ENCODE measurements at regions not wholly inside any gene's neighbourhood (a gene's known extent, or its start where the extent isn't known, plus 50 kb on each side); places are given as distances from the start of the nearest gene placed in this dataset.

DNA sequence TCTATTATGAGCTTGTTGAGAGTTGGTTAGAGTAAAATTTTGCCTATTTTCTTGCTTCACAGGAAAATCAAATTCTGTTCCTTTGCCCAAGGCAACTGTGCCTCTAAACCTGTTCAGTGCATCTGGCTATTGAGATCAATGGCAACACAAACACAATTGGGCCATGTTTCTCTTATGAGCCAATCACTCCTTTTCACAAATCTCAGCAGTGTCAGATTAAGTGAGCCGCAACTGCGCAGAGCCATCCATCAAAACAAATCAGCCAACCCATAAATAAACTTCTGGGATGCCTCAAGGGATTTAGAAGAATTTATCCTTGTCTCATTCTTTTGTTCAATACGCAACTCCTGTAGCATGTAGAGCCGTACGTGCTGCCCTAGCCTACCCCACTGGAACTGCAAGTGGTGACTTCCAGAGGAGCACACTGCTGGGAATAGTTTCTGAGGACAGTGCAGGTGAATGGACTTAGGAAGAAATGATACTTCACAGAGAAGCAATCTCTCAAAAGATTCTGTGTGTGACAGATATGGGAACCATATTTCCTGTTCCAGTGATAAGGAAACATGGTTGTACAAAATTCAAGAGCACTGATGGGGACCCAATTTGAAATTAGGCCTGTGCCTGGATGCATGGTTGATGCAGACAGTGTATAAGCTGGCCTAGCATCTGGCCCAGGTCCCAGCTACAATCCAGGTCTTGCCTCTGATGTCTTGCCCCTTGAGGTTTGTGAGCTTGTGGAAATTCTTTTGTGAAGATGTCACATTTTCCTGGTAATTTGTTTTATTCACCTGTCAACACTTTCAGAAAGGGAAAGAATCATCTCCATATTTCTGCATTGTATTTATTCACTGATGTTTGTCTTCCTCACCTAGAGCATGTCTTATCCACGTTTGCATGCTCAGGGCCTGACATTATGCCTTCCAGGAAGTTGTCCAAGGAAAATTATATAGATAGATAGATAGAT is 166.2 kb downstream of the URB2 start:
- no peaks in the 10 kb centered on the region for H3K9me3 ChIP-seq (ENCODE audit: control insufficient read depth, insufficient read depth, low read length)
- WGBS (ENCODE audit: insufficient coverage, insufficient read length), result no CpG with 5 or more reads among the region's 6 CpGs
- no peaks in the 10 kb centered on the region for H3K36me3 ChIP-seq (ENCODE audit: control insufficient read depth, insufficient read depth, low read length)
- no peak for DNase-seq (ENCODE audit: low read depth, low spot score)
- H3K27me3 ChIP-seq (ENCODE audit: control insufficient read depth, insufficient read depth, low read length), result no peaks in the 10 kb centered on the region
- no peak overlapping the region for H3K4me3 ChIP-seq (ENCODE audit: low read length)
- H3K27ac ChIP-seq (ENCODE audit: low read length), result no peak overlapping the region
- no peaks in the 10 kb centered on the region for H3K4me1 ChIP-seq (ENCODE audit: control insufficient read depth, insufficient read depth, low read length)

DNA sequence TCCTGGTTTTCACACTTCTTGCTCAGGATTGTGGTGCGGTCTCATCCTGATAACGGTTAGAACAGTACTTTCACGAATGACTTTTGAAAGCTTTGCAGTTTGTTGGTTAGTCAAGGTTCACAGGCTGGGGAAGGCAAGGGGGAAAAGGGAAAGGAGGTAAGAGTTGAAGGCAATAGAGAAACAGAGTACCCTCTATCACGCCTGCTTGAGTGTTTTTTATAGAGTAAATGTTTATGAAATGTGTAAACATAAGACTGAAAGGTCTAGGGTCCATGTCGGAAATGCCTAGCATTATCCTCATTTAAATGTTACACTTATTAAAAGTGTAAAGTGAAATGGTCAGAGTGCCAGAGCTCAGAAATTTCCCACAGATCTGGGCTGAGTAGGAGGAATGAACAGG is 167.4 kb downstream of the URB2 start:
- DNase-seq (ENCODE audit: low read depth, low spot score), result no peak
- Histone ChIP-seq H3K27me3 (ENCODE audit: control insufficient read depth, insufficient read depth, low read length) (no peaks in the 10 kb centered on the region), H3K36me3 (ENCODE audit: control insufficient read depth, insufficient read depth, low read length) (no peaks in the 10 kb centered on the region), H3K9me3 (ENCODE audit: control insufficient read depth, insufficient read depth, low read length) (no peaks in the 10 kb centered on the region), H3K4me3 (ENCODE audit: low read length) (no peak overlapping the region), H3K4me1 (ENCODE audit: control insufficient read depth, insufficient read depth, low read length) (no peaks in the 10 kb centered on the region), H3K27ac (ENCODE audit: low read length) (no peak overlapping the region)
- WGBS (ENCODE audit: insufficient coverage, insufficient read length), result no CpG with 5 or more reads among the region's 5 CpGs

DNA sequence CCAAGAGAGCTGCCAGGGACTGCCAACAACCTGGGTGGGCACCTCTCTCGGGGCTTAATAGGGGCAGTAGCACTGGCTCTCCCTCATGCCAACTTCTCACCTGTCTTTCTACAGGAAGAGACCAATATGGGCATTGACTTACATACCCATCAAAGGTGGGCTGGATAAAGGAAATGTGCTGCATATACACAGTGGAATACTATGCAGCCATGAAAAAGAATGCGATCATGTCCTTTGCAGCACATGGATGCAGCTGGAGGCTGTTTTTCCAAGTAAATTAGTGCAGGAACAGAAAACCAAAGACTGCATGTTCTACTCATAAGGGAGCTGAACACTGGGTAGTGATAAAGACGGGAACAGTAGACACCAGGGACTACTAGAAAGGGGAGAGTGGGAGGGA is 172.5 kb downstream of the URB2 start:
- Histone ChIP-seq H3K27ac (ENCODE audit: low read length) (no peak overlapping the region), H3K4me3 (ENCODE audit: low read length) (no peak overlapping the region), H3K27me3 (ENCODE audit: control insufficient read depth, insufficient read depth, low read length) (no peaks in the 10 kb centered on the region), H3K4me1 (ENCODE audit: control insufficient read depth, insufficient read depth, low read length) (no peaks in the 10 kb centered on the region), H3K9me3 (ENCODE audit: control insufficient read depth, insufficient read depth, low read length) (no peaks in the 10 kb centered on the region), H3K36me3 (ENCODE audit: control insufficient read depth, insufficient read depth, low read length) (no peaks in the 10 kb centered on the region)
- no peak for DNase-seq (ENCODE audit: low read depth, low spot score)
- no CpG with 5 or more reads among the region's 3 CpGs for WGBS (ENCODE audit: insufficient coverage, insufficient read length)

DNA sequence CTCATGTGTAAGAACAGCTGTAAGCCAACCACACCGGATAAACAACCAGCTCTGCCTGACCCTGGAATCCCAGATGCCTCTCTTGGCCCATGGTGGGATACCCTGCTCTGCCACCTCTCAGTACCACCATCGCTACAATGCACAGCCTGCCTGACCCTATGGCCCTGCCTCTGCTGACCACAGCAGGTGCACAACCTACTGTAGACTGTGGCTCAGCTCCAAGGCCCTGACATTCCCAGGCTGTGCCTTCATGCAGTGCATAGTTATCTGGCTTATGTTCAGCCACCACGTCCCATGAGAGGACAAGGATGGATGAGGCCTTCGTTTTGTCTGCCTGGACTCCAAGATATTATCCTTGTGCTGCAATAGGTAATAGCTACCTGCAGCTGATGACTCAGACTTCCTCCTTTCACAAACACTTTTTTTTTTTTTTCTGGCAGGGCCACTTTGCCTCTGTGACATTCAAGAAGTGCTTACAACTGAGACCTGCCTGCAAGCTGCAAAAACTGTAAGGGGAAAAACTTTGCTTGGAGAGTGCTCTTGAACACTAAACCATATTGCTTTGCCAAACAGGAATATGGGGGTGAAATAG is 177.7 kb downstream of the URB2 start:
- Histone ChIP-seq H3K36me3 (ENCODE audit: control insufficient read depth, insufficient read depth, low read length) (no peaks in the 10 kb centered on the region), H3K9me3 (ENCODE audit: control insufficient read depth, insufficient read depth, low read length) (no peaks in the 10 kb centered on the region), H3K4me1 (ENCODE audit: control insufficient read depth, insufficient read depth, low read length) (no peaks in the 10 kb centered on the region), H3K27ac (ENCODE audit: low read length) (no peak overlapping the region), H3K27me3 (ENCODE audit: control insufficient read depth, insufficient read depth, low read length) (no peaks in the 10 kb centered on the region), H3K4me3 (ENCODE audit: low read length) (no peak overlapping the region)
- DNase-seq (ENCODE audit: low read depth, low spot score), result no peak
- no CpG with 5 or more reads among the region's 4 CpGs for WGBS (ENCODE audit: insufficient coverage, insufficient read length)

DNA sequence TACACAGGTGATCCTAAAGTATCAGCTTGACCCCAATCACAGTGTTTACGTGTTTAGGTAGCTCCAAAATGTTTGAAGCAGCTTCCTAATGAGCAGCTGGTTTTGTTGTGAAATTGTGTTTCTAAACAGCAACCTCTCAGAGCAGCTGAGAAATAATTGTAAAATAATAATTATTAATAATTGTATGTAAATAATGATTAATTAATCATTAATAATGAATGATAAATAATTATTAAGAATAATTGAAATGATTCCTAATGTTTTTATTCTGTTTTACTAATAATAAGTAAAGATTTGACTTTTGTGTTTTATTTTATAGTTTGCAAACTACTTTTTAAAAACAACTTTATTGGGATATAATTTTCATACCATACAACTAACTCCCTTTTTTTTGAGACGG is 182.2 kb downstream of the URB2 start:
- no CpG with 5 or more reads among the region's 2 CpGs for WGBS (ENCODE audit: insufficient coverage, insufficient read length)

DNA sequence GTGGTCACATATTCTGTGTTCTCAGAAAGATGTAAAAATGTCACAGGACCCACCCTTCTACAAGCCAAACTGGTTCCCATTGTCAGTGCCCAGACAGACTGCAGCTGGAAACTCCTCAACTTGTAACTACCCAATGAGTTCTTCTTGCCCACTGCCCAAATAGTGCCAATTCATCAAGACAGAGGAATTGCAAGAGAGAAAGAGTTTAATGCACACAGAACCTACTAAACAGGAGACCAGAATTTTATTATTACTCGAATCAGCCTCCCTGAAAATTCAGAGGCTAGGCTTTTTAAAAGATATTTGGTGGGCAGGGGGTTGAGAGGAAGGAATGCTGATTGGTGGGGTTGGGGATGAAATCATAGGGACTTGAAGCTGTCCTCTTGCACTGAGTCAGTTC is 184.1 kb downstream of the URB2 start:
- no peak overlapping the region for H3K4me3 ChIP-seq (ENCODE audit: low read length)
- no peak overlapping the region for H3K27ac ChIP-seq (ENCODE audit: low read length)
- no peaks in the 10 kb centered on the region for H3K36me3 ChIP-seq (ENCODE audit: control insufficient read depth, insufficient read depth, low read length)
- H3K27me3 ChIP-seq (ENCODE audit: control insufficient read depth, insufficient read depth, low read length), result no peaks in the 10 kb centered on the region
- DNase-seq (ENCODE audit: low read depth, low spot score), result no peak
- no peaks in the 10 kb centered on the region for H3K9me3 ChIP-seq (ENCODE audit: control insufficient read depth, insufficient read depth, low read length)
- no peaks in the 10 kb centered on the region for H3K4me1 ChIP-seq (ENCODE audit: control insufficient read depth, insufficient read depth, low read length)
- WGBS (ENCODE audit: insufficient coverage, insufficient read length), result no CpG with 5 or more reads among the region's 1 CpG

More for the DNA sequence above, 182.2 kb downstream of the URB2 start:
- Histone ChIP-seq H3K27ac (ENCODE audit: low read length) (no peak overlapping the region), H3K9me3 (ENCODE audit: control insufficient read depth, insufficient read depth, low read length) (no peaks in the 10 kb centered on the region), H3K27me3 (ENCODE audit: control insufficient read depth, insufficient read depth, low read length) (no peaks in the 10 kb centered on the region), H3K4me3 (ENCODE audit: low read length) (no peak overlapping the region), H3K36me3 (ENCODE audit: control insufficient read depth, insufficient read depth, low read length) (no peaks in the 10 kb centered on the region), H3K4me1 (ENCODE audit: control insufficient read depth, insufficient read depth, low read length) (no peaks in the 10 kb centered on the region)
- DNase-seq (ENCODE audit: low read depth, low spot score), result no peak

DNA sequence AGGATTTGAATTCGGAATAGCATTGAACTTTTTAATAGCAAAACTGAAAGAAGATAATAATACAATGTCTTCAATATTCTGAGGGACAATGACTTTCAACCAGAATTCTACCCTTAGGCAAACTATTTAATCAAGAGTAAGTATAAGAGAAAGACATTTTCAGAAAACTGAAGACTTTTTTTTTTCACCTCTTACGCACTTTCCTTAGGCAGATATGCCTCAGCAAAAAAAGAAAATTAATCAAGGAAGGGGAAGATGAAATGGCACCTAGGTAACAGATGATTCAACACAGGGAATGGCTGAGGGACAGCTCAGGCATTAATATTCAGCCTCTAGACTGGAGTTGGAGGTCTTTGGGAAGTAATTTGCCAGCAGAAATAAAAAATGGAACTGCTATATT is 184.9 kb downstream of the URB2 start:
- Histone ChIP-seq H3K27me3 (ENCODE audit: control insufficient read depth, insufficient read depth, low read length) (no peaks in the 10 kb centered on the region), H3K9me3 (ENCODE audit: control insufficient read depth, insufficient read depth, low read length) (no peaks in the 10 kb centered on the region), H3K27ac (ENCODE audit: low read length) (no peak overlapping the region), H3K4me3 (ENCODE audit: low read length) (no peak overlapping the region), H3K4me1 (ENCODE audit: control insufficient read depth, insufficient read depth, low read length) (no peaks in the 10 kb centered on the region), H3K36me3 (ENCODE audit: control insufficient read depth, insufficient read depth, low read length) (no peaks in the 10 kb centered on the region)
- no peak for DNase-seq (ENCODE audit: low read depth, low spot score)
- no CpG with 5 or more reads among the region's 2 CpGs for WGBS (ENCODE audit: insufficient coverage, insufficient read length)

DNA sequence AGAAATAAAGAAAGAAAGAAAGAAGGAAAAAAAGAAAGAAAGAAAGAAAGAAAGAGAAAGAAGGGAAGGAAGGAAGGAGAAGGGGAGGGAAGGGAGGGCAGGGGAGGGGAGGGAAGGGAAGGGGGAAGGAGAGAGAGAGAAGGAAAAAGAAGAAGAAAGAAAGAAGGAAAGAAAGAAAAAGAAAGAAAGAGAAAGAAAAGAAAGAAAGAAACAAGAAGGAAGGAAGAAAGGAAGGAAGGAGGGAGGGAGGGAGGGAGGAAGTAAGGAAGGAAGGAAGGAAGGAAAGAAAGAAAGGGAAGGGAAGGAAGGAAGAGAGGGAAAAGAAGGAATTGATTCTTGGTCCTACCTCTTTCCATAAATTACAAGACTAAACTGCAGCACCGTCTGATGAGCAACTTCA is 186.1 kb downstream of the URB2 start:
- Histone ChIP-seq H3K9me3 (ENCODE audit: control insufficient read depth, insufficient read depth, low read length) (no peaks in the 10 kb centered on the region), H3K4me1 (ENCODE audit: control insufficient read depth, insufficient read depth, low read length) (no peaks in the 10 kb centered on the region), H3K4me3 (ENCODE audit: low read length) (no peak overlapping the region), H3K36me3 (ENCODE audit: control insufficient read depth, insufficient read depth, low read length) (no peaks in the 10 kb centered on the region), H3K27me3 (ENCODE audit: control insufficient read depth, insufficient read depth, low read length) (no peaks in the 10 kb centered on the region), H3K27ac (ENCODE audit: low read length) (no peak overlapping the region)
- DNase-seq (ENCODE audit: low read depth, low spot score), result no peak
- WGBS (ENCODE audit: insufficient coverage, insufficient read length), result no CpG with 5 or more reads among the region's 1 CpG

DNA sequence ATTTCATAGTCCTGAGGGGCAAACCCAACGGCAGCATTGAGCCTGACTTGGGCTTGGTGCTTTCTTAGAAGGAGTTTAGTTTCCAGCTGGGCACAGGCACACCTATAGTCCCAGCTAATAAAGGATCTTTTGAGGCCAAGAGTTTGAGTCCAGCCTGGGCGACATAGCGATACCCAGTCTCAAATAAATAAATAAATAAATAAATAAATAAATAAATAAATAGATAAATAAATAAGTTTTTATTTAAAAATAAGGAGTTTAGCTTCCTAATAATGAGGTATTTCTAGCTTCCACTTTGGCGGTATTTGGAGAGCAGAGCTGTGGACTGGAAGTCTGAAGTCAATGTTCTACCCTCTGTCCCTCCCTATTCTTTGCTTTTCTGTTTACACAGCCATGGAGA is 186.6 kb downstream of the URB2 start:
- no peak for DNase-seq (ENCODE audit: low read depth, low spot score)
- Histone ChIP-seq H3K4me3 (ENCODE audit: low read length) (no peak overlapping the region), H3K27me3 (ENCODE audit: control insufficient read depth, insufficient read depth, low read length) (no peaks in the 10 kb centered on the region), H3K36me3 (ENCODE audit: control insufficient read depth, insufficient read depth, low read length) (no peaks in the 10 kb centered on the region), H3K9me3 (ENCODE audit: control insufficient read depth, insufficient read depth, low read length) (no peaks in the 10 kb centered on the region), H3K4me1 (ENCODE audit: control insufficient read depth, insufficient read depth, low read length) (no peaks in the 10 kb centered on the region), H3K27ac (ENCODE audit: low read length) (no peak overlapping the region)
- no CpG with 5 or more reads among the region's 4 CpGs for WGBS (ENCODE audit: insufficient coverage, insufficient read length)

DNA sequence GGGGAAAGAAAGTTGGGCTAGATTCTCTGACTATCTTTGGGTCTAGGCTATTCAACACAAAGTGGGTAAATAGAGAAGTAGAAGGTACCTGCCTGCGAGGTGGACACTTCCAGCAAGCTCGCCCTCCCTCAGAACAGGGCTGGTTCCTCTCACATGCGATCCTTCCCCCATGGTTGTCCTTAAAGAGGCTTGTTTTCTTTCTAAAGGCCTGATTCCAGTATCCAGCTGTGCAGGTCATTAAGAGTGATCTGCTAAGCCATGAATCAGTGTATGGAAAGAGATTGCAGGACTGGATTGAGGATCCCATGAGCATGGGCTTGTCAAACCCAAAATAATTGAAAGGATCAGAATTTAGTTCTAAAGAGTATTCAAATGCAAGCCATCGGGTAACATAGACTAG is 189.0 kb downstream of the URB2 start:
- WGBS (ENCODE audit: insufficient coverage, insufficient read length), result no CpG with 5 or more reads among the region's 4 CpGs
- H3K4me1 ChIP-seq (ENCODE audit: control insufficient read depth, insufficient read depth, low read length), result no peaks in the 10 kb centered on the region
- H3K4me3 ChIP-seq (ENCODE audit: low read length), result no peak overlapping the region
- no peak for DNase-seq (ENCODE audit: low read depth, low spot score)
- H3K9me3 ChIP-seq (ENCODE audit: control insufficient read depth, insufficient read depth, low read length), result peaks cover 1% of the 10 kb centered on the region; the same call in 1 of the 2 replicates
- no peaks in the 10 kb centered on the region for H3K36me3 ChIP-seq (ENCODE audit: control insufficient read depth, insufficient read depth, low read length)
- no peak overlapping the region for H3K27ac ChIP-seq (ENCODE audit: low read length)
- no peaks in the 10 kb centered on the region for H3K27me3 ChIP-seq (ENCODE audit: control insufficient read depth, insufficient read depth, low read length)
